Aorta (tissue), 5 donors: ENCODE measurements at regions not wholly inside any gene's neighbourhood (a gene's known extent, or its start where the extent isn't known, plus 50 kb on each side); places are given as distances from the start of the nearest gene placed in this dataset.

Experiments used
- ATAC-seq: fragments of 200-7000 bp; cut with Tn5 transposase; one replicate; pipeline ENCODE4 v1.9.1; 2022; ENCODE audit warnings: moderate library complexity; ENCODE audit not compliant: low FRiP score
- DNase-seq, 2 donors: peaks; one replicate each; pipeline ENCODE4 v3.0.0-alpha.2; 2020
- H3K27ac ChIP-seq, 2 donors: one replicate each; pipeline ENCODE4 v1.5.1; 2013; ENCODE audit warnings: low read length in 2 of 2, mild to moderate bottlenecking in 2 of 2, moderate library complexity in 2 of 2, control low read depth in 1 of 2, inconsistent platforms in 1 of 2, low read depth in 1 of 2
- H3K27me3 ChIP-seq, 2 donors: one replicate each; pipeline ENCODE4 v1.6.1; 2013; ENCODE audit warnings: control low read depth in 1 of 2, low read length in 1 of 2, mild to moderate bottlenecking in 1 of 2, moderate library complexity in 1 of 2; ENCODE audit not compliant: insufficient read depth in 2 of 2, control insufficient read depth in 1 of 2
- H3K36me3 ChIP-seq, 2 donors: one replicate each; pipeline ENCODE4 v1.6.1; 2013; ENCODE audit warnings: control low read depth in 1 of 2, low read length in 1 of 2, mild to moderate bottlenecking in 1 of 2; ENCODE audit not compliant: insufficient read depth in 2 of 2, control insufficient read depth in 1 of 2
- H3K4me1 ChIP-seq, 2 donors: one replicate each; pipeline ENCODE4 v1.6.1; 2013; ENCODE audit warnings: low read length in 2 of 2, control low read depth in 1 of 2, mild to moderate bottlenecking in 1 of 2, moderate library complexity in 1 of 2; ENCODE audit not compliant: insufficient read depth in 2 of 2, control insufficient read depth in 1 of 2
- H3K4me3 ChIP-seq, 2 donors: one replicate each; pipeline ENCODE4 v1.5.1; 2013; ENCODE audit warnings: low read length in 2 of 2, control low read depth in 1 of 2, mild to moderate bottlenecking in 1 of 2
- H3K9me3 ChIP-seq: one replicate; pipeline ENCODE4 v1.6.1; 2013; ENCODE audit warnings: mild to moderate bottlenecking, low read length; ENCODE audit not compliant: control insufficient read depth
- WGBS, 2 donors: extraction: QIAGEN DNeasy Blood & Tissue Kit; methylation state at CpG; one replicate each; pipeline ENCODE4 v1.1.7; 2013; 5-methylcytosine and 5-hydroxymethylcytosine counted together
- intact Hi-C, 2 donors: fragments of 100-400 bp; cut with DNase I; formaldehyde crosslinking; loops; one replicate each; pipeline versions ENCODE4 v1.14.2 to v1.15.0; 2022
- donor health status: healthy with polysubstance abuse.
- donor health status: Bipolar disorder and iron deficiency.
- donor health status: DM: no; HTN: no; CAD: no.
- donor health status: DM: no; HTN: no; CAD: no.
- donor health status: DM: yes; HTN: yes; CAD: no.

DNA sequence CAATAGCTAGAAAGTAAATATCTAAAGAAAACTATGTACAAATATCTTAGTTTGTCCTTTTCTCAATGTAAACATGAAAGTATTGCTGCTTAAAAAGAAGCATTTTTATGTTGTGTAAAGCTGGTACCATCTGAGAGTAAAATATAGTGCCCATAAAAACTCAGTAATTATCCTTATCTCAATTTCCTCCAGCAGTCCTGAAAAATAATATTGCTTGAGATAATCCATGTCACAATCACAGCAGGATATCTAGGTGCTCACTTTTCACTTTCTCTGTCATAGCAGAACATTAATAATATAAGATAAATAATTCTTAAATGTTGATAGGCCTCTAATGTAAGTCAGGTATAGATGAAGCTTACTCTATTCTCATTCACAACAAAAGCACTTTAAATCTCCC lies 285.5 kb downstream of the ZBBX start:
- H3K27ac ChIP-seq, result no peak overlapping the region
- DNase-seq (no peak), ATAC-seq (no peak)
- intact Hi-C loops, result no loop called here
- no peaks in the 10 kb centered on the region for H3K9me3 ChIP-seq
- no peak overlapping the region for H3K4me3 ChIP-seq
- no peaks in the 10 kb centered on the region for H3K36me3 ChIP-seq
- no peaks in the 10 kb centered on the region for H3K4me1 ChIP-seq
- no peaks in the 10 kb centered on the region for H3K27me3 ChIP-seq

DNA sequence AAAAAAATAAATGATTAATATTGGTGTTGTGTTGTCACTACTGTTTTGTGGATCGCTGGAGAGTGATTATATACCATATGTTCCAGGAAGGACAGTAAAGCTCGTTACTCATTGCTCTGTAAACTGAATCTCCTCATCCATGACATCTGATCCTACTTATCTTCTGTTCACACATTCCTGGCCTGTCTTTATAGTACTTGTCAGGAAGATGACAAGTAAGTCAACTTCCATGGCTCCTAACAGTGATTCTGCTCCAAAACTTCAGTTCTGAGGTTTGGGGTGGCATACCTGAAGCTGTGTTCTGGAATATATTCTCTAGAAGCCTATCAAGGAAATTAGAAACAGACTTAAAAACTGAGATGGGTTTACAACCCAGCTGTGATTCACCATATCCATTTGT lies 288.9 kb downstream of the ZBBX start:
- ATAC-seq (no peak), DNase-seq (no peak)
- no peaks in the 10 kb centered on the region for H3K36me3 ChIP-seq
- no peak overlapping the region for H3K4me3 ChIP-seq
- intact Hi-C loops, result no loop called here
- no peak overlapping the region for H3K27ac ChIP-seq
- H3K27me3 ChIP-seq, result no peaks in the 10 kb centered on the region
- 30 to 48% methylated on average over 2 of the region's 2 CpGs for WGBS, 2 donors
- H3K4me1 ChIP-seq, result no peaks in the 10 kb centered on the region
- no peaks in the 10 kb centered on the region for H3K9me3 ChIP-seq

DNA sequence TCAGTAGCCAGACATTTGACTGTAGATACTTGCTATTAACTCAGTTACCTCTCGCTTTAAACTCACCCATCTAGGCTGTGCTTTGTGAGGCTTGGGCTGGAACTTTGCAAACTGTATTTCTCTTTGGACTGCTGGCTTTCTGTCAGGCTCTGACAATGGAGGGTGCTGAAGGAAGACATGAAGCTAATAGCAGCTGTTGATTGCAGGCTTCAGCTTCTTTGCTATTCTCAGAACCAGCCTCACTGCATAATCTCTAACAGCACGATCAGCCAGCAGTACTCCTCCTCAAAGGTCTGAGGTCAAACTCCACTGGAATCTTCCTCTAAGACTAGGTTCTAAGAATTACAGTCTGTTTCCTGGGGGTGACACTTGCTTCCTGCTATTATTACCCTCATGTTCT lies 295.6 kb downstream of the ZBBX start:
- H3K36me3 ChIP-seq, result no peaks in the 10 kb centered on the region
- no peak overlapping the region for H3K27ac ChIP-seq
- WGBS, 2 donors, result 52 to 54% methylated on average over 2 of the region's 2 CpGs
- H3K4me1 ChIP-seq, result no peaks in the 10 kb centered on the region
- no peak overlapping the region for H3K4me3 ChIP-seq
- intact Hi-C loops, result loop anchor here in 1 of 2 donors (10.0 kb wide), 1 partner anchor 140 kb away; no protein-coding TSS in a partner anchor
- no peaks in the 10 kb centered on the region for H3K9me3 ChIP-seq
- DNase-seq (no peak), ATAC-seq (no peak)
- H3K27me3 ChIP-seq, result no peaks in the 10 kb centered on the region

DNA sequence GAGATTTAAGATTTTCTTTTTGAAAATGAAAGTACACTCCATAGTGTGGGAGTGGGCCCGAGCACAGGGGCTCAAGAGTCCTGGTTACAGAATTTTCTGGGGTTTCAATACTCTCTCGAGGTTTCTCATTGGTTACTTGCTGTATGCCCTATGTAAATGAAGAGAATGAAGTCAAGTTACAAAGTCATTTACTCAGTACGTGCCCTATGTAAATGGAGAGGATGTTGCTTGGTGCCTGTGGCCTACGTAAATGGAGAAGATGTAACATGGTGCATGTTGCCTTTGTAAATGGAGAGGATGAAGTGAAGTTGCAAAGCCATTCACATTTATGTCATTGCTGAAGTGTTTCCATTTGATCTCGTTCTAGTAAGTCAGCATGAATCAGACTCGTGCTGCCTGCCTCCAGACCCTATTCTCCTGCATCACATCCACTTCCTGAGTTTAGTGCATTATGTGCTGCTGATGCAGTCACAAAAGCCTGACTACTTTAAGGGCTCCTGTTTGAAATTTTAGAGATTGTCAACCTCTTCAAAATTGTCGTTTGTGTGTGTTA lies 302.0 kb downstream of the ZBBX start:
- intact Hi-C loops, result no loop called here
- Histone ChIP-seq H3K4me1 (no peaks in the 10 kb centered on the region), H3K27me3 (no peaks in the 10 kb centered on the region), H3K36me3 (no peaks in the 10 kb centered on the region), H3K27ac (no peak overlapping the region), H3K4me3 (no peak overlapping the region), H3K9me3 (no peaks in the 10 kb centered on the region)
- no peak for DNase-seq
- no peak for ATAC-seq
- 64 to 75% methylated on average over 7 of the region's 7 CpGs for WGBS, 2 donors

DNA sequence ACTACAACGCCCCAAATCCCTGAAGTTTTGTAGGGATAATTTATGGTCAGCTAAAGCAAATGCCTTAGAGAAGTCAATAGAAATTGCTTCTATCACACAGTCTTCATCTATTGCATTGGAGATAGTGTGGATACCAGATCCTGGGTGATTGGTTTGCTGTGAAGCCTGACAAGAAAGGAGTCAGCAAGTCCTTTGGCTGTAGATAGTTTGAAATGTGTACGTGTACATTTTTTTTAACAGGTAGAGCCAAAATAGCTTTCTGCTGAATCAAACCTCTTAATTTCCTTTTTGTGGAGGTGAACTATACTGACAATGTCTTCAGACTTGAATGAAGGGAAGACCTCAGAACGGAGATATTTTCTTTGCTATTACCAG lies 312.3 kb downstream of the ZBBX start:
- ATAC-seq, result no peak

DNA sequence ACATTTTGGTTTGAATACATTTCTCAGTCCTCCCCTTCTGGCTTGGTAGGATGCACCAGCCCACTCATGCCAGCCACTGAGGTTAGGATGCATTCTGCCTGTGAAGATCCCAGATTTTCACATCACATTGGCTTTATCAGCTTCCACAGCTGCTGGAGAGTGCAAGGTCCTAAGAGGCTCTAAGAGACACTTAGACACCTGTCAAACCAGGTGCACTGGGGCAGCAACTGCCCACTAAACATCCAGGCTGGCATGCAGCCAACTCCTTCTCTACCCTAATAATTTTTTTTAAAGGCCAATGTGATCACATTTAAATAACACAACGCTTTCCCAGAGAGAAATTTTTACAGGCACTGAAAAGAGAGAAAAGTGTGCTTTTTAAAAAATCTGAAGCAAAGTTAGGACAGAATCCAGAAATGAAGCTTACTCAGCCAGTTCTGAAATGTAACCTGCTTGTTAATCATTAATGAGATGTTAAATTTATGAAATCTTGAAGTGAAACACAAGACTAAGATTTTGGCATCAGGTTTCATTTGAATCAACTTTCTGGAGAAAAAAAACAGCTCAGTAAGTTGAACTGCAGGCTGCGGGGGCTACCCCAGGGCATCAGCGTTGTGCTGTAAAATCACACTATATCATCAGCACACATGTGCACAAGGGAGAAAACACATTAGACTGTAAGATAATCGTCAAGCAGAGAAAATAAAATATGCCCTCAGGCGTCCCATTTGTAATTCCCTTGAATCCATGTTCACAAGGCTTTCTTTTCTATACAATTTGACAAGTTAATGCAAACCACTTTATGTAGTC lies 312.9 kb downstream of the ZBBX start:
- Histone ChIP-seq H3K27me3 (no peaks in the 10 kb centered on the region), H3K27ac (no peak overlapping the region), H3K4me1 (no peaks in the 10 kb centered on the region), H3K9me3 (no peaks in the 10 kb centered on the region), H3K36me3 (no peaks in the 10 kb centered on the region), H3K4me3 (no peak overlapping the region)
- ATAC-seq (no peak), DNase-seq (no peak)
- intact Hi-C loops, result no loop called here
- 12 to 16% methylated on average over 5 of the region's 5 CpGs for WGBS, 2 donors

More for the DNA sequence above, 312.3 kb downstream of the ZBBX start:
- Histone ChIP-seq H3K4me1 (no peaks in the 10 kb centered on the region), H3K27me3 (no peaks in the 10 kb centered on the region), H3K27ac (no peak overlapping the region), H3K9me3 (no peaks in the 10 kb centered on the region), H3K4me3 (no peak overlapping the region), H3K36me3 (no peaks in the 10 kb centered on the region)
- intact Hi-C loops, result no loop called here
- 30 to 38% methylated on average over 3 of the region's 3 CpGs for WGBS, 2 donors
- DNase-seq, result no peak

DNA sequence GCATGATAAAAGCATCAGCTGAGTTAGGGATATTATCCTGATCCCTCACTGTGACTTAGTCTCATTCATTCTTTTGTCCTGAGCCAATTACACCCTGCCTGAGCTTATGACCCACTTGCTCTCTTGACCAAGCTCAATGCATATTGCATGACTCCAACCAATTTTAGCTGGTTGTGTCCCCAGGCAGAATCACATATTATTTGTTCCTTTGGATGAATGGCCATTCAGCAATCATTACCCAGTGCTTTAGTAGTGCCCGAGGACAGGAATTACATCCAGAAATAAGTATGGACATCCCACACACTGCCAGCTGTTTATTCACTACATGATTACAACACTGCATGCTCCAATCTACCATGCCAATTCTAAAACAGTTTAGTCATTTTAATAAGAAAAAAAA lies 322.5 kb downstream of the ZBBX start:
- Histone ChIP-seq H3K9me3 (no peaks in the 10 kb centered on the region), H3K36me3 (no peaks in the 10 kb centered on the region), H3K4me1 (no peaks in the 10 kb centered on the region), H3K27ac (no peak overlapping the region), H3K4me3 (no peak overlapping the region), H3K27me3 (no peaks in the 10 kb centered on the region)
- 64 to 84% methylated on average over 1 of the region's 1 CpG for WGBS, 2 donors
- no peak for DNase-seq
- no peak for ATAC-seq
- intact Hi-C loops, result no loop called here

DNA sequence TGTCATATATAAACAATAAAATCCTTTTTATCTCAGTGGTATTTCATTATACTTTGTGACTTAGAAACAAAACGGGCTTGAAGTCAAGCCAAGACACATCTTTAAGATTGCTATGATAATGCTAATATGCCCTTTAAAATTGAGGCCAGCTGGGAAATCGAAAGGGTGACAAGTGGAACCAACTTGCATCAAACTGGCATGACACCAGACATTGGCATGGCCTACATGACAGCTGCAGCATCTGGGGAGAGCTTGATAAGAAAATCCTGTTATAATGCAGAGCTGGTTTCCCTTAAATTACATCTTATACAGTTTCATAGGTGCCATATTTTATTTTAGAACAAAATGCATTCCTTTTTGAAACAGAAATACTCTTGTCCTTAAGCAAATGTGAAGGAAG lies 325.2 kb downstream of the ZBBX start:
- Histone ChIP-seq H3K36me3 (no peaks in the 10 kb centered on the region), H3K27me3 (no peaks in the 10 kb centered on the region), H3K4me1 (no peaks in the 10 kb centered on the region), H3K27ac (no peak overlapping the region), H3K4me3 (no peak overlapping the region), H3K9me3 (peaks cover 1% of the 10 kb centered on the region)
- 43 to 57% methylated on average over 2 of the region's 2 CpGs for WGBS, 2 donors
- DNase-seq, result no peak
- intact Hi-C loops, result no loop called here
- ATAC-seq, result no peak

DNA sequence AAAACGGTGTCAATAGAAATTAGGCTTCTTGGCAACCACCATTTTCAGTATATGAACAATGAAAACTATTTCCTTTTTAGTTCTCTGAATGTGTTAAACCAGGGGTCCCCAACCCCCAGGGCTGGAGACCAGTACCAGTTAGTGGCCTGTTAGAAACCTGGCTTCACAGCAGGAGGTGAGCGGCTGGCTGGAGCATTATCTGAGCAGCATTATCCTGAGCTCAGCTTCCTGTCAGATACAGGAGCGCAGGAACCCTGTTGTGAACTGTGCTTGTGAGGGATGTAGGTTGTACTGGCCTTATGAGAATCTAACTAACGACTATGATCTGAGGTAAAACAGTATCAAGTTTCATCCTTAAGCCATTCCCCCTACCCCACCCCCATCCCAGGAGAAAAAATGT lies 328.7 kb downstream of the ZBBX start:
- 68 to 72% methylated on average over 4 of the region's 4 CpGs for WGBS, 2 donors
- intact Hi-C loops, result no loop called here
- H3K36me3 ChIP-seq, result no peaks in the 10 kb centered on the region

More for the DNA sequence above, 328.7 kb downstream of the ZBBX start:
- H3K9me3 ChIP-seq, result peaks cover 2% of the 10 kb centered on the region
- DNase-seq (no peak), ATAC-seq (no peak)
- H3K4me3 ChIP-seq, result no peak overlapping the region
- no peaks in the 10 kb centered on the region for H3K4me1 ChIP-seq
- H3K27ac ChIP-seq, result no peak overlapping the region
- H3K27me3 ChIP-seq, result no peaks in the 10 kb centered on the region
